IMR-90 (cell line): ENCODE measurements at regions not wholly inside any gene's neighbourhood (a gene's known extent, or its start where the extent isn't known, plus 50 kb on each side); places are given as distances from the start of the nearest gene placed in this dataset.

ENCODE experiments used
- ATAC-seq: fragments of 200-7000 bp; cut with Tn5 transposase; 2 replicates; pipeline ENCODE4 v1.9.1; 2020; ENCODE audit warnings: low read depth, mild to moderate bottlenecking, moderate library complexity
- BruUV-seq: library from RNA; stranded (reverse); fragments of 400-500 nt; replicated peaks from 2 replicates; lab custom pipeline; 2021; lab: Mats Ljungman, UMichigan
- CTCF ChIA-PET: fragments of 300-600 bp; formaldehyde crosslinking; extraction: SDS; loops from one replicate; lab custom pipeline; 2021; ENCODE audit warnings: antibody characterized with exemption; lab: Yijun Ruan, JAX
- POLR2A ChIA-PET: fragments of 300-600 bp; sonication (Branson Sonifier 250); formaldehyde crosslinking; loops from one replicate; lab custom pipeline; 2022; ENCODE audit warnings: antibody characterized with exemption; ENCODE audit not compliant: unreplicated experiment; lab: Charles Lee
- DNase-seq: peaks from one replicate; pipeline ENCODE4 v3.0.0; 2013
- H2AFZ ChIP-seq: replicated peaks from 2 replicates; pipeline ENCODE3; 2013; ENCODE audit warnings: low read length, mild to moderate bottlenecking; ENCODE audit not compliant: poor library complexity
- H2AK5ac ChIP-seq: 2 replicates; pipeline ENCODE4 v1.6.1; 2013; ENCODE audit warnings: low read depth, low read length, inconsistent platforms
- H2AK9ac ChIP-seq: replicated peaks from 2 replicates; pipeline ENCODE3; 2013; ENCODE audit warnings: mild to moderate bottlenecking, low read depth, low read length, moderate library complexity; ENCODE audit not compliant: poor library complexity
- H2BK120ac ChIP-seq: 2 replicates; pipeline ENCODE4 v1.6.1; 2013; ENCODE audit warnings: low read depth, low read length, inconsistent platforms
- H2BK15ac ChIP-seq: 3 replicates; pipeline ENCODE4 v1.6.1; 2013; ENCODE audit warnings: low read depth, low read length, inconsistent platforms
- H2BK20ac ChIP-seq: 2 replicates; pipeline ENCODE4 v1.6.1; 2013; ENCODE audit warnings: low read depth, mild to moderate bottlenecking, inconsistent platforms, low read length, moderate library complexity
- H2BK5ac ChIP-seq: 2 replicates; pipeline ENCODE4 v1.6.1; 2013; ENCODE audit warnings: mild to moderate bottlenecking, low read depth, low read length, inconsistent platforms; ENCODE audit not compliant: poor library complexity, severe bottlenecking
- H3K14ac ChIP-seq: replicated peaks from 2 replicates; pipeline ENCODE4 v1.6.1; 2013; ENCODE audit warnings: low read depth, low read length, inconsistent platforms
- H3K18ac ChIP-seq: 2 replicates; pipeline ENCODE4 v1.6.1; 2013; ENCODE audit warnings: low read depth, low read length, control low read depth
- H3K23ac ChIP-seq: 2 replicates; pipeline ENCODE4 v1.6.1; 2013; ENCODE audit warnings: low read depth, low read length, inconsistent platforms
- H3K27ac ChIP-seq: 2 replicates; pipeline ENCODE4 v1.5.1; 2013; ENCODE audit warnings: mild to moderate bottlenecking, control low read depth, low read length; ENCODE audit not compliant: insufficient read depth
- H3K27me3 ChIP-seq: 2 replicates; pipeline ENCODE4 v1.6.1; 2013; ENCODE audit warnings: low read length; ENCODE audit not compliant: control insufficient read depth, insufficient read depth
- H3K36me3 ChIP-seq: 2 replicates; pipeline ENCODE4 v1.6.1; 2013; ENCODE audit warnings: low read length, mixed read lengths; ENCODE audit not compliant: control insufficient read depth, insufficient read depth
- H3K4ac ChIP-seq: 2 replicates; pipeline ENCODE4 v1.6.1; 2013; ENCODE audit warnings: low read depth, low read length, inconsistent platforms
- H3K4me1 ChIP-seq: 2 replicates; pipeline ENCODE4 v1.6.1; 2013; ENCODE audit warnings: low read length, mixed read lengths; ENCODE audit not compliant: control insufficient read depth, insufficient read depth
- H3K4me2 ChIP-seq: 2 replicates; pipeline ENCODE4 v1.6.1; 2013; ENCODE audit warnings: low read depth, mild to moderate bottlenecking, control low read depth, low read length, moderate library complexity
- H3K4me3 ChIP-seq: 2 replicates; pipeline ENCODE4 v1.5.1; 2013; ENCODE audit warnings: low read depth, mild to moderate bottlenecking, control low read depth, low read length, moderate library complexity; ENCODE audit not compliant: insufficient read depth
- H3K56ac ChIP-seq: 2 replicates; pipeline ENCODE4 v1.6.1; 2013; ENCODE audit warnings: low read length, inconsistent platforms; ENCODE audit not compliant: insufficient read depth; ENCODE audit errors: extremely low read depth
- H3K79me1 ChIP-seq, 2 experiments: 2 replicates each; pipeline ENCODE4 v1.6.1; 2013; ENCODE audit warnings: low read length in 2 of 2, inconsistent platforms in 1 of 2, low read depth in 1 of 2
- H3K9ac ChIP-seq: 2 replicates; pipeline ENCODE4 v1.6.1; 2013; ENCODE audit warnings: low read depth, low read length, control low read depth
- H3K9me1 ChIP-seq: 2 replicates; pipeline ENCODE4 v1.6.1; 2013; ENCODE audit warnings: low read length, inconsistent platforms; ENCODE audit not compliant: insufficient read depth
- H3K9me3 ChIP-seq: 2 replicates; pipeline ENCODE4 v1.6.1; 2013; ENCODE audit warnings: low read length; ENCODE audit not compliant: control insufficient read depth, insufficient read depth
- H4K20me1 ChIP-seq: 2 replicates; pipeline ENCODE4 v1.6.1; 2013; ENCODE audit warnings: low read length, inconsistent platforms; ENCODE audit not compliant: insufficient read depth
- H4K5ac ChIP-seq: 2 replicates; pipeline ENCODE4 v1.6.1; 2013; ENCODE audit warnings: mild to moderate bottlenecking, low read depth, low read length, control low read depth
- H4K8ac ChIP-seq, 2 experiments: 2 replicates each; pipeline ENCODE4 v1.6.1; 2013; ENCODE audit warnings: low read depth in 2 of 2, low read length in 2 of 2, control low read depth in 1 of 2, inconsistent platforms in 1 of 2
- H4K91ac ChIP-seq: 2 replicates; pipeline ENCODE4 v1.6.1; 2013; ENCODE audit warnings: low read depth, low read length, inconsistent platforms; ENCODE audit not compliant: insufficient read depth
- BHLHE40 ChIP-seq: fragments of 150-350 bp; IDR thresholded peaks from 2 replicates; pipeline ENCODE4 v1.6.1; 2016; ENCODE audit warnings: mild to moderate bottlenecking, low read depth, low read length
- CEBPB ChIP-seq: IDR thresholded peaks from 2 replicates; pipeline ENCODE4 v1.6.1; 2012; ENCODE audit warnings: low read depth, low read length, improper control_type of control experiment
- CHD1 ChIP-seq: IDR thresholded peaks from 2 replicates; pipeline ENCODE4 v1.6.1; 2012; ENCODE audit warnings: low read depth, low read length, improper control_type of control experiment
- ELK1 ChIP-seq: fragments of 150-350 bp; IDR thresholded peaks from 2 replicates; pipeline ENCODE4 v1.6.1; 2016; ENCODE audit warnings: low read depth, mild to moderate bottlenecking, low read length, moderate library complexity, borderline replicate concordance
- FOS ChIP-seq: fragments of 150-350 bp; IDR thresholded peaks from 2 replicates; pipeline ENCODE4 v1.6.1; 2016; ENCODE audit warnings: low read depth, low read length
- MAFK ChIP-seq: IDR thresholded peaks from 2 replicates; pipeline ENCODE4 v1.6.1; 2012; ENCODE audit warnings: low read depth, low read length, improper control_type of control experiment
- MAZ ChIP-seq: IDR thresholded peaks from 2 replicates; pipeline ENCODE4 v1.6.1; 2012; ENCODE audit warnings: low read depth, mild to moderate bottlenecking, low read length, improper control_type of control experiment, moderate library complexity, borderline replicate concordance
- MXI1 ChIP-seq: IDR thresholded peaks from 2 replicates; pipeline ENCODE4 v1.6.1; 2012; ENCODE audit warnings: low read depth, mild to moderate bottlenecking, low read length, moderate library complexity, borderline replicate concordance
- NFE2L2 ChIP-seq: fragments of 150-350 bp; IDR thresholded peaks from 2 replicates; pipeline ENCODE4 v1.6.1; 2016; ENCODE audit warnings: low read depth, mild to moderate bottlenecking, low read length
- POLR2A ChIP-seq: IDR thresholded peaks from 2 replicates; pipeline ENCODE4 v1.6.1; 2012; ENCODE audit warnings: mild to moderate bottlenecking, low read depth, low read length
- SMC3 ChIP-seq: fragments of 150-350 bp; IDR thresholded peaks from 2 replicates; pipeline ENCODE4 v1.6.1; 2016; ENCODE audit warnings: low read depth, mild to moderate bottlenecking, antibody characterized with exemption, low read length, moderate library complexity
- dilution Hi-C: fragments of 300-500 bp; cut with HindIII; formaldehyde crosslinking; loops from one replicate; pipeline ENCODE4 v1.14.3; 2018; ENCODE audit warnings: low sequenced_read_pairs; ENCODE audit not compliant: unreplicated experiment
- in situ Hi-C: fragments of 300-500 bp; cut with MboI; formaldehyde crosslinking; loops from 3 replicates; pipeline ENCODE4 v1.14.3; 2019; ENCODE audit warnings: low sequenced_read_pairs, inconsistent platforms, mixed read lengths
- intact Hi-C: fragments of 100-400 bp; cut with micrococcal nuclease; formaldehyde crosslinking; loops from 2 replicates; pipeline ENCODE4 v1.10.0; 2022
- TF ChIP-seq, protein P1 (sequence below): conservative IDR thresholded peaks from 2 replicates; pipeline ENCODE4 v1.5.1; 2012; ENCODE audit warnings: mild to moderate bottlenecking, low read depth, low read length, improper control_type of control experiment

DNA sequence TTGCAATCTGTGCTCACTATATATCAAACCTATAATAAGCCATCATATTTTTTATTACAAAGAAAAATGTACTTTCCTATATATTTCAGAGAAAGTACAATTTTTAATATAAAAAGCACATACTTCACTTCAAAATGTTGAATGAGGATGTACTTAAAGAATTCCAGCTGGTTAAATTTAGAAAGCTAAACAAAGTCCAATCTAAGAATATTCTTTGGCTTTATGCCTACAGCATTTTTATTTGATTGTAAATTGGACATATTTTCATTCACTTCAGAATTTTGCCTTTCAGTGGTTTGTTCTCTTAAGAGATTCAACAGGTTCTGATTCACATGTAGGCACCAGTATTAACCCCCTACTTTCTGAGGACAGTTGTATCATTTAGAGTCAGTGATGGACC lies 533.8 kb downstream of the CAAP1 start:
- Histone ChIP-seq H3K9me1 (no peaks in the 10 kb centered on the region), H2AK9ac (no peak overlapping the region), H2BK15ac (no peak overlapping the region), H3K23ac (no peak overlapping the region), H3K27me3 (no peaks in the 10 kb centered on the region), H3K36me3 (no peaks in the 10 kb centered on the region), H3K9ac (no peak overlapping the region), H4K91ac (no peak overlapping the region), H3K27ac (no peak overlapping the region), H3K4me3 (no peak overlapping the region), H3K4me2 (no peak overlapping the region), H3K56ac (no peak overlapping the region), H4K8ac (no peak overlapping the region), H3K14ac (no peak overlapping the region), H4K5ac (no peak overlapping the region), H4K20me1 (no peaks in the 10 kb centered on the region), H2BK20ac (no peak overlapping the region), H2BK120ac (no peak overlapping the region), H2BK5ac (no peak overlapping the region), H3K79me1 (no peaks in the 10 kb centered on the region), H3K4ac (no peak overlapping the region), H2AFZ (no peak overlapping the region), H3K4me1 (no peaks in the 10 kb centered on the region), H2AK5ac (no peak overlapping the region), H3K18ac (no peak overlapping the region), H3K9me3 (no peaks in the 10 kb centered on the region)
- in situ Hi-C loops, result no loop called here
- DNase-seq, result no peak
- no peak for ATAC-seq
- POLR2A ChIA-PET, result no interaction called here
- dilution Hi-C loops, result no loop called here
- CTCF ChIA-PET, result no interaction called here
- TF ChIP-seq ELK1, result no peak
- TF ChIP-seq MXI1, result no peak
- TF ChIP-seq MAZ, result no peak
- no peak for TF ChIP-seq MAFK
- TF ChIP-seq, protein P1, sequence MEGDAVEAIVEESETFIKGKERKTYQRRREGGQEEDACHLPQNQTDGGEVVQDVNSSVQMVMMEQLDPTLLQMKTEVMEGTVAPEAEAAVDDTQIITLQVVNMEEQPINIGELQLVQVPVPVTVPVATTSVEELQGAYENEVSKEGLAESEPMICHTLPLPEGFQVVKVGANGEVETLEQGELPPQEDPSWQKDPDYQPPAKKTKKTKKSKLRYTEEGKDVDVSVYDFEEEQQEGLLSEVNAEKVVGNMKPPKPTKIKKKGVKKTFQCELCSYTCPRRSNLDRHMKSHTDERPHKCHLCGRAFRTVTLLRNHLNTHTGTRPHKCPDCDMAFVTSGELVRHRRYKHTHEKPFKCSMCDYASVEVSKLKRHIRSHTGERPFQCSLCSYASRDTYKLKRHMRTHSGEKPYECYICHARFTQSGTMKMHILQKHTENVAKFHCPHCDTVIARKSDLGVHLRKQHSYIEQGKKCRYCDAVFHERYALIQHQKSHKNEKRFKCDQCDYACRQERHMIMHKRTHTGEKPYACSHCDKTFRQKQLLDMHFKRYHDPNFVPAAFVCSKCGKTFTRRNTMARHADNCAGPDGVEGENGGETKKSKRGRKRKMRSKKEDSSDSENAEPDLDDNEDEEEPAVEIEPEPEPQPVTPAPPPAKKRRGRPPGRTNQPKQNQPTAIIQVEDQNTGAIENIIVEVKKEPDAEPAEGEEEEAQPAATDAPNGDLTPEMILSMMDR, result no peak
- TF ChIP-seq FOS, result no peak
- no peak for TF ChIP-seq BHLHE40
- no peak for TF ChIP-seq POLR2A
- no peak for TF ChIP-seq CEBPB
- TF ChIP-seq CHD1, result no peak
- TF ChIP-seq NFE2L2, result no peak
- no peak for TF ChIP-seq SMC3
- BruUV-seq, result no TSS peak
- intact Hi-C loops, result no loop called here
